ENCODE measurements at regions not wholly inside any gene's neighbourhood (a gene's known extent, or its start where the extent isn't known, plus 50 kb on each side); places are given as distances from the start of the nearest gene placed in this dataset.

- no peak for TF ChIP-seq CTCF (IDR thresholded peaks at IDR 0.05)
- no peak for TF ChIP-seq POLR2A (IDR thresholded peaks at IDR 0.05)
These were observed 178.6 kb upstream of the MAP3K7 start for GRCh38 chr6:90765491-90765890.
